ENCODE measurements at regions not wholly inside any gene's neighbourhood (a gene's known extent, or its start where the extent isn't known, plus 50 kb on each side); places are given as distances from the start of the nearest gene placed in this dataset.

DNA sequence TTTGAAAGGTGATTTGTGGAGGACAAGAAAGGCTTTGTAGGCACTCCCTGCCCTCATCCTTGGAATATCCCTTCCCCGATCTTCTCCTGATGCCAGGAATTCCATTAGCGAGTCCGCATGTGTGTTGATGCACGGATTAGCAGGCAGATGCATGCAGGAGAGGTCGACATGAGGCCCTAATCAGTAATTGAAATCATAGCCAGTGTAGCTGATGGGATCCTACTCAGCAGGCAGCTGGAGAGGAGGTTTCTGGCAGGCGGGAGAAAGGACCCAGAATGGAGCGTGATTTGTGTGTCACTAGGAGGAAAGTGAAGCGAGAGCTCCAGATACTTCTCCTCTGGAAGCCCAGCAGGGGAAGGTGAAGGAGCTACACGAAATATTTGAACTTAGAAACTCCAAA lies 196.3 kb upstream of the CDH11 start:
- TF ChIP-seq CTCF (IDR thresholded peaks at IDR 0.05; ENCODE audit: insufficient read depth, low read depth, low read length) (no peak), EZH2 (IDR thresholded peaks at IDR 0.05; ENCODE audit: insufficient read depth, low read length) (no peak)
